ENCODE measurements at regions not wholly inside any gene's neighbourhood (a gene's known extent, or its start where the extent isn't known, plus 50 kb on each side); places are given as distances from the start of the nearest gene placed in this dataset.
A peak's percentile ranks its signal among the peaks of the same experiment; 100 is the strongest.

GRCh38 chr3:159818997-159819500 lies 169.6 kb upstream of the IL12A start:
- Histone ChIP-seq H3K27me3 (ENCODE audit: control insufficient read depth, insufficient read depth, low read length, poor library complexity, severe bottlenecking) (no peaks in the 10 kb centered on the region), H3K4me3 (ENCODE audit: low read length) (no peak overlapping the region), H3K27ac (ENCODE audit: low read depth, low read length) (no peak overlapping the region), H3K4me1 (ENCODE audit: control insufficient read depth, insufficient read depth, low read length) (no peaks in the 10 kb centered on the region), H3K36me3 (ENCODE audit: control insufficient read depth, insufficient read depth, low read length) (no peaks in the 10 kb centered on the region), H3K9ac (ENCODE audit: extremely low read depth, low read length, poor library complexity, severe bottlenecking) (no peak overlapping the region), H3K9me3 (ENCODE audit: control insufficient read depth, low read length) (no peaks in the 10 kb centered on the region)
- 40 to 83% methylated on average over 1 to 3 of the region's 3 CpGs for WGBS, 2 experiments (ENCODE audit: insufficient coverage in 1 of 2, insufficient read length in 1 of 2)
- Mint-ChIP-seq H3K4me3 (no peak overlapping the region), H3K9me3 (no peaks in the 10 kb centered on the region), H3K27ac (no peak overlapping the region), H3K4me1 (peaks cover 5% of the 10 kb centered on the region), H3K36me3 (ENCODE audit: low read depth) (no peaks in the 10 kb centered on the region), H3K27me3 (ENCODE audit: insufficient read depth) (no peaks in the 10 kb centered on the region)
- TF ChIP-seq CTCF (conservative IDR thresholded peaks at IDR 0.05), result no peak
- no peak for DNase-seq

GRCh38 chr3:159819676-159820075 lies 169.0 kb upstream of the IL12A start:
- H3K36me3 Mint-ChIP-seq (ENCODE audit: low read depth), result no peaks in the 10 kb centered on the region
- Histone ChIP-seq H3K9me3 (ENCODE audit: control insufficient read depth, low read length) (no peaks in the 10 kb centered on the region), H3K4me3 (ENCODE audit: low read length) (no peak overlapping the region), H3K27ac (ENCODE audit: low read depth, low read length) (no peak overlapping the region), H3K4me1 (ENCODE audit: control insufficient read depth, insufficient read depth, low read length) (no peaks in the 10 kb centered on the region), H3K9ac (ENCODE audit: extremely low read depth, low read length, poor library complexity, severe bottlenecking) (no peak overlapping the region), H3K27me3 (ENCODE audit: control insufficient read depth, insufficient read depth, low read length, poor library complexity, severe bottlenecking) (no peaks in the 10 kb centered on the region), H3K36me3 (ENCODE audit: control insufficient read depth, insufficient read depth, low read length) (no peaks in the 10 kb centered on the region)
- no peak for TF ChIP-seq CTCF (conservative IDR thresholded peaks at IDR 0.05)
- DNase-seq, result no peak
- H3K27ac Mint-ChIP-seq, result no peak overlapping the region
- no peak overlapping the region for H3K4me3 Mint-ChIP-seq
- 89% methylated on average over 1 of the region's 1 CpG; no CpG with 5 or more reads in 1 of the 2 experiments for WGBS, 2 experiments (ENCODE audit: insufficient coverage in 1 of 2, insufficient read length in 1 of 2)
- H3K27me3 Mint-ChIP-seq (ENCODE audit: insufficient read depth), result no peaks in the 10 kb centered on the region
- peaks cover 5% of the 10 kb centered on the region for H3K4me1 Mint-ChIP-seq
- no peaks in the 10 kb centered on the region for H3K9me3 Mint-ChIP-seq

DNA sequence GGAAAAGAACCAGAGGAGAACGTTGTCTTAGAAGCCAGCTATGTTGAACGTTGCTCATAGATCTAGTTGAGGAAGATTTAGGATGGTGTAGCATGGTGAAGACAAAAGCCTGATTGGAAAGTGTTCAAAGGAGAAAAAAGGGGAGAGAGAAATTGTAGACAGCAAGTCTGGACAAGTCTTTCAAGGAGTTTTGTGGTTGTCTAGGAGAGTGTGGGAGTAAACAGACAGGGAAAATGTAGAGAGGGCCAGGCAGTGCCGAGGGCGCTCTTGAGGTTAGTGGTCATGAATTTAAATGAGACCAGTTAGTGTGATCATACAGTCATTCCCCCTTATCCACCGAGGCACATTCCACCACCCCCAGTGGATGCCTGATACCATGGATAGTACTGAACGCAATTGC lies 167.5 kb upstream of the IL12A start:
- Mint-ChIP-seq H3K9me3 (no peaks in the 10 kb centered on the region), H3K4me3 (no peak overlapping the region), H3K27ac (no peak overlapping the region), H3K27me3 (ENCODE audit: insufficient read depth) (no peaks in the 10 kb centered on the region), H3K36me3 (ENCODE audit: low read depth) (no peaks in the 10 kb centered on the region), H3K4me1 (peaks cover 5% of the 10 kb centered on the region)
- no peak overlapping the region for H3K4me3 ChIP-seq (ENCODE audit: low read length)
- no peaks in the 10 kb centered on the region for H3K9me3 ChIP-seq (ENCODE audit: control insufficient read depth, low read length)
- H3K27me3 ChIP-seq (ENCODE audit: control insufficient read depth, insufficient read depth, low read length, poor library complexity, severe bottlenecking), result no peaks in the 10 kb centered on the region
- peak overlapping the region; percentile 40 for H3K27ac ChIP-seq (ENCODE audit: low read depth, low read length)
- H3K4me1 ChIP-seq (ENCODE audit: control insufficient read depth, insufficient read depth, low read length), result no peaks in the 10 kb centered on the region
- 92 to 94% methylated on average over 4 to 6 of the region's 6 CpGs for WGBS, 2 experiments (ENCODE audit: insufficient coverage in 1 of 2, insufficient read length in 1 of 2)
- DNase-seq, result no peak
- TF ChIP-seq CTCF (conservative IDR thresholded peaks at IDR 0.05), result no peak
- no peak overlapping the region for H3K9ac ChIP-seq (ENCODE audit: extremely low read depth, low read length, poor library complexity, severe bottlenecking)
- H3K36me3 ChIP-seq (ENCODE audit: control insufficient read depth, insufficient read depth, low read length), result no peaks in the 10 kb centered on the region

Measured in endodermal cell (in vitro differentiated cells).